Osteoblast (primary cell): ENCODE measurements at regions not wholly inside any gene's neighbourhood (a gene's known extent, or its start where the extent isn't known, plus 50 kb on each side); places are given as distances from the start of the nearest gene placed in this dataset.

Experiments
- DNase-seq: peaks from one replicate; pipeline ENCODE4 v3.0.0; 2011; ENCODE audit warnings: low spot score, mixed read lengths; ENCODE audit not compliant: insufficient read length; ENCODE audit errors: missing footprints
- H2AFZ ChIP-seq: 2 replicates; pipeline ENCODE4 v1.6.0; 2011; ENCODE audit warnings: mild to moderate bottlenecking, low read length
- H3K27ac ChIP-seq: 2 replicates; pipeline ENCODE4 v1.5.1; 2011; ENCODE audit warnings: mild to moderate bottlenecking, low read depth, low read length, moderate library complexity
- H3K27me3 ChIP-seq: 2 replicates; pipeline ENCODE4 v1.6.0; 2012; ENCODE audit warnings: mild to moderate bottlenecking, control low read depth, inconsistent platforms, low read length, moderate library complexity; ENCODE audit not compliant: insufficient read depth
- H3K36me3 ChIP-seq: 2 replicates; pipeline ENCODE4 v1.5.1; 2011; ENCODE audit warnings: mild to moderate bottlenecking, low read length, control low read depth, moderate library complexity; ENCODE audit not compliant: insufficient read depth
- H3K4me1 ChIP-seq: 2 replicates; pipeline ENCODE4 v1.5.1; 2011; ENCODE audit warnings: mild to moderate bottlenecking, low read length, control low read depth, moderate library complexity; ENCODE audit not compliant: insufficient read depth
- H3K4me2 ChIP-seq: 2 replicates; pipeline ENCODE4 v1.6.0; 2011; ENCODE audit warnings: mild to moderate bottlenecking, low read length; ENCODE audit not compliant: insufficient read depth
- H3K4me3 ChIP-seq: fragments of 200-600 bp; sonication (generic); 3 replicates; pipeline ENCODE4 v1.5.1; 2012; ENCODE audit warnings: mild to moderate bottlenecking, low read length, inconsistent platforms; ENCODE audit not compliant: insufficient read depth
- H3K79me2 ChIP-seq: 2 replicates; pipeline ENCODE4 v1.6.0; 2012; ENCODE audit warnings: mild to moderate bottlenecking, low read length, control low read depth, inconsistent platforms; ENCODE audit not compliant: insufficient read depth
- H3K9me3 ChIP-seq: 2 replicates; pipeline ENCODE4 v1.5.1; 2011; ENCODE audit warnings: low read depth, low read length, control low read depth
- H4K20me1 ChIP-seq: 2 replicates; pipeline ENCODE4 v1.6.0; 2012; ENCODE audit warnings: mild to moderate bottlenecking, low read length, control low read depth; ENCODE audit not compliant: insufficient read depth
- TF ChIP-seq, protein P1 (sequence below): IDR thresholded peaks from 2 replicates; pipeline ENCODE4 v1.5.1; 2011; ENCODE audit warnings: mild to moderate bottlenecking, low read depth, low read length, moderate library complexity; ENCODE audit errors: extremely low read depth

- Histone ChIP-seq H3K4me2 (no peak overlapping the region), H4K20me1 (no peaks in the 10 kb centered on the region), H3K4me3 (no peak overlapping the region), H3K9me3 (no peaks in the 10 kb centered on the region), H3K27me3 (no peaks in the 10 kb centered on the region), H3K27ac (no peak overlapping the region), H2AFZ (no peak overlapping the region), H3K79me2 (no peaks in the 10 kb centered on the region), H3K4me1 (no peaks in the 10 kb centered on the region), H3K36me3 (no peaks in the 10 kb centered on the region)
- TF ChIP-seq, protein P1, sequence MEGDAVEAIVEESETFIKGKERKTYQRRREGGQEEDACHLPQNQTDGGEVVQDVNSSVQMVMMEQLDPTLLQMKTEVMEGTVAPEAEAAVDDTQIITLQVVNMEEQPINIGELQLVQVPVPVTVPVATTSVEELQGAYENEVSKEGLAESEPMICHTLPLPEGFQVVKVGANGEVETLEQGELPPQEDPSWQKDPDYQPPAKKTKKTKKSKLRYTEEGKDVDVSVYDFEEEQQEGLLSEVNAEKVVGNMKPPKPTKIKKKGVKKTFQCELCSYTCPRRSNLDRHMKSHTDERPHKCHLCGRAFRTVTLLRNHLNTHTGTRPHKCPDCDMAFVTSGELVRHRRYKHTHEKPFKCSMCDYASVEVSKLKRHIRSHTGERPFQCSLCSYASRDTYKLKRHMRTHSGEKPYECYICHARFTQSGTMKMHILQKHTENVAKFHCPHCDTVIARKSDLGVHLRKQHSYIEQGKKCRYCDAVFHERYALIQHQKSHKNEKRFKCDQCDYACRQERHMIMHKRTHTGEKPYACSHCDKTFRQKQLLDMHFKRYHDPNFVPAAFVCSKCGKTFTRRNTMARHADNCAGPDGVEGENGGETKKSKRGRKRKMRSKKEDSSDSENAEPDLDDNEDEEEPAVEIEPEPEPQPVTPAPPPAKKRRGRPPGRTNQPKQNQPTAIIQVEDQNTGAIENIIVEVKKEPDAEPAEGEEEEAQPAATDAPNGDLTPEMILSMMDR, result no peak
- DNase-seq, result no peak
Observed at GRCh38 chr7:91374321-91374989, 110.2 kb downstream of the FZD1 start.

DNA sequence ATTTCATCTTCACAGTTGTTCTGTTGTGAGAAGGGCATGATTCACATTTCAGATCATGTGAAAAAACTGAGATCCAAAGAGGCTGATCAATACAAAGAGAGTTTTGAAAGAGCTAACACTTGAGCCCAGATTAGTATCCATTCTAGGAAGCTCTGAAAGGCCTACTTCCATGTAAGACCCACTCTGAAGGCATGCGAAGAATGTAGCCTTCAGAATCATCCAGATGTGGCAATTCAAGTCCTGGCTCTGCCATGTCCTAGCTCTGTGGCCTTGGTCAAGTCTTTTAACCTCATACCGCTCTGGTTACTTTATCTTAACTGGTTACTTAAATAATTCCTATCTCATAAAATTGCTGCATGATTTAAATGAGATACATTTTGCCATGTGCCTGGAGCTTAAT, 111.1 kb downstream of the FZD1 start:
- DNase-seq, result no peak
- Histone ChIP-seq H4K20me1 (no peaks in the 10 kb centered on the region), H3K27me3 (no peaks in the 10 kb centered on the region), H3K4me1 (no peaks in the 10 kb centered on the region), H3K4me3 (no peak overlapping the region), H2AFZ (no peak overlapping the region), H3K79me2 (no peaks in the 10 kb centered on the region), H3K9me3 (no peaks in the 10 kb centered on the region), H3K36me3 (no peaks in the 10 kb centered on the region), H3K27ac (no peak overlapping the region), H3K4me2 (no peak overlapping the region)
- TF ChIP-seq, protein P1, result no peak

DNA sequence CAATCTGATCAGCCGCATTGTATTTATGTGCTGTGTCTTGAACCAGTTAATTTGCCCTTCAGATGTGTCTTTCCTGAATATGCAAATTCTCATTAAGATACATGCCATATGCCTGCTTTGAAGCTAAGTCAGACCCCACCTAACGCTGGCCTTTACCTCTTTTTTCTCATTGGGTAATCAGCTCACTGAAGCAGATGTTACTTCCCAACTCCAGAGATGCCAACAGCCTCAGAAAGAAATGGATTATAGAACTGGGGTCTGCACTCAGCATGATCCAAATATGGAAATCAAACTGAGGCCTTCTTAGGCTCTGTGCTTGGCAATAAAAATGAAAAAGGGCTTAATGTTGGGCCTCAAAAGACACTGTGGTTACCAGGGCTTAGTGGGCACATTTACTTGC, 113.9 kb downstream of the FZD1 start:
- no peaks in the 10 kb centered on the region for H3K4me1 ChIP-seq
- no peak overlapping the region for H3K4me2 ChIP-seq
- no peak for DNase-seq
- no peak overlapping the region for H2AFZ ChIP-seq
- H3K9me3 ChIP-seq, result no peaks in the 10 kb centered on the region
- no peak overlapping the region for H3K4me3 ChIP-seq
- H3K36me3 ChIP-seq, result no peaks in the 10 kb centered on the region
- H3K79me2 ChIP-seq, result no peaks in the 10 kb centered on the region
- H3K27me3 ChIP-seq, result no peaks in the 10 kb centered on the region
- TF ChIP-seq, protein P1, result no peak
- H3K27ac ChIP-seq, result no peak overlapping the region
- H4K20me1 ChIP-seq, result no peaks in the 10 kb centered on the region

DNA sequence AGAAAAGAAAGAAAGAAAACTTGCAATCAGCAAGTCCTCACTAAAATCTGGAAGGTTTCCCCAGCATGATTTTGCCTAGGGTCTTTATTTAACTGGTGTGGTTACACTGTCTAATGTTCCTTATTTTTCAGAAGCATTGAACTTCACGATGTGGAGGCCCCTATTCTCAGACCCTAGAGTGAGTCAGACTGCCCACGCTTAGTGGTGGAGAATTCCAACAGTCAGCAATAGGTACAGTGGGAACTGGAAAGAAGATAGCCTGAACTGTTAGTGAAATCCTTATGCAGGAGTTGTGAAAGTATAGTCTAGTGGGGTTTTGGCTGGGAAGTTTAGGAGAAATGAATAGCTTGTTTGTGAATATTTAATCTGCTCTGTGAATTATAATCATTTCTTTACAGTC, 115.0 kb downstream of the FZD1 start:
- H3K27ac ChIP-seq, result no peak overlapping the region
- no peaks in the 10 kb centered on the region for H3K9me3 ChIP-seq
- no peaks in the 10 kb centered on the region for H3K27me3 ChIP-seq
- H3K4me1 ChIP-seq, result no peaks in the 10 kb centered on the region
- no peak overlapping the region for H3K4me3 ChIP-seq
- H2AFZ ChIP-seq, result no peak overlapping the region
- no peaks in the 10 kb centered on the region for H3K36me3 ChIP-seq
- no peak overlapping the region for H3K4me2 ChIP-seq
- TF ChIP-seq, protein P1, result no peak
- H3K79me2 ChIP-seq, result no peaks in the 10 kb centered on the region
- H4K20me1 ChIP-seq, result no peaks in the 10 kb centered on the region
- no peak for DNase-seq
